Naive thymus-derived CD8-positive, alpha-beta T cell (primary cell): ENCODE measurements at regions not wholly inside any gene's neighbourhood (a gene's known extent, or its start where the extent isn't known, plus 50 kb on each side); places are given as distances from the start of the nearest gene placed in this dataset.
"Not testable (repeated sequence)": the region's sequence is repeated elsewhere in the genome, so short reads cannot be mapped to it uniquely, and the experiment has no call there.

Experiments
- ATAC-seq, 2 donors: fragments of 150-1000 bp; cut with Tn5 transposase in 1 of 2; sonication (Bioruptor Pico), chemical (Tn5 transposase) in 1 of 2; 1 replicate in 1 of 2; 2 replicates in 1 of 2; pipeline ENCODE4 v1.10.0; 2021; ENCODE audit warnings: mild to moderate bottlenecking in 2 of 2, moderate library complexity in 2 of 2
- POLR2A ChIA-PET: fragments of 350-600 bp; sonication (Branson Sonifier 250); formaldehyde crosslinking; loops from one replicate; lab custom pipeline; 2021; ENCODE audit warnings: antibody characterized with exemption; lab: Charles Lee
- DNase-seq, 10 donors: peaks; one replicate each; pipeline versions ENCODE4 v3.0.0 to v3.0.0-alpha.2; 2020 to 2022
- H3K27ac Mint-ChIP-seq, 10 donors: one replicate each; pipeline ENCODE4 v1.8.0; 2020 to 2022; ENCODE audit warnings: mild to moderate bottlenecking in 10 of 10, mixed read lengths in 10 of 10, moderate library complexity in 4 of 10, inconsistent platforms in 1 of 10
- H3K27me3 Mint-ChIP-seq, 5 donors: one replicate each; pipeline ENCODE4 v1.8.0; 2021 to 2022; ENCODE audit warnings: mixed read lengths in 5 of 5
- H3K36me3 Mint-ChIP-seq, 3 donors: one replicate each; pipeline ENCODE4 v1.8.0; 2020 to 2022; ENCODE audit warnings: mixed read lengths in 3 of 3, mild to moderate bottlenecking in 2 of 3, inconsistent platforms in 1 of 3
- H3K4me1 Mint-ChIP-seq, 4 donors: one replicate each; pipeline ENCODE4 v1.8.0; 2021 to 2022; ENCODE audit warnings: mixed read lengths in 4 of 4
- H3K4me3 Mint-ChIP-seq, 10 donors: one replicate each; pipeline ENCODE4 v1.8.0; 2020 to 2022; ENCODE audit warnings: mild to moderate bottlenecking in 10 of 10, mixed read lengths in 10 of 10, moderate library complexity in 6 of 10, inconsistent platforms in 1 of 10
- H3K9me3 Mint-ChIP-seq, 9 donors: one replicate each; pipeline ENCODE4 v1.8.0; 2020 to 2022; ENCODE audit warnings: mixed read lengths in 9 of 9, mild to moderate bottlenecking in 3 of 9, inconsistent platforms in 1 of 9, moderate library complexity in 1 of 9

DNA sequence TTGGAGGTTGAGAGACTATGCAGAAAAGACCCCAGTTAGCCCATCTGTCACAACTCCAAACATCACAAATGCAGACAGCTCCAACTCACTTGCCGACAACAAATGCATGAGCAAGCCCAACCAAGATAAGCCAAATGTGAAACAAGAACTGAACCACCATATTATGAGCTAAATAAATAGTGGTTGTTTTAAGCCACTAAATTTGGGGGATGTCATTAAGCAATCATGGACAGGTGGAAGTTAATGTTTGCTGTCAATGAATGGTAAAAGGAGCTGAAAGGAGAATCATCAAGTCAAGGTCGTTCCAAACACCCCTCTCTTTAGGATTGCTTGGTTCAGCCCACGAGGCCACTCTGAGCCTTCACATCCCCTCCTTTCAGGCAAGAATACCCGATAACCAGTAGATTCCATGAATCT, 71.2 kb upstream of the PLCB4 start:
- ATAC-seq, result no peak

DNA sequence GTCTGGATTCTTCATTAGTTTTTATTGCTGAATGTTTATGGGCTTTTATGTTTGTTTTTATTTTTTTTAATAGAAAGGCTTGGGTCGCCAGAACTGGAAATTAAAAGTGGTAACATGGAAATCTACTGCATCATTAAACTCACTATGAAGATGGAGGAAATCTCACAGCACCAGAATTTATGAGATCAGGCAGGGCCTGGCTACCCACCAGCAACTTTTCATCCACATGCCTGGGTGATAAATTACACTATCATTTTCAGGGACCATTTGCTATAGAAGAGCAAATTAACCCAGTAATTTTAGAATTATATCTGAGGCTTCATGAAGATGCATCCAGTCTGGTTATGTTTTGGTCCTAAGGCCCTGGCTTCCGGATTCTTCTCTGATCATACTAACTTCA, 57.8 kb upstream of the PLCB4 start:
- Mint-ChIP-seq H3K9me3 (peaks cover 0 to 14% (median 0%) of the 10 kb centered on the region in 9 donors), H3K27ac (no peak overlapping the region), H3K4me3 (no peak overlapping the region), H3K4me1 (no peaks in the 10 kb centered on the region), H3K27me3 (peaks cover 0 to 3% (median 0%) of the 10 kb centered on the region in 5 donors), H3K36me3 (no peaks in the 10 kb centered on the region)
- DNase-seq, result no peak
- POLR2A ChIA-PET, result no interaction called here
- no peak for ATAC-seq

More for the DNA sequence above, 71.2 kb upstream of the PLCB4 start:
- Mint-ChIP-seq H3K4me3 (no peak overlapping the region), H3K9me3 (peaks cover 0 to 13% (median 6%) of the 10 kb centered on the region in 9 donors), H3K36me3 (peaks cover 0 to 6% (median 0%) of the 10 kb centered on the region in 3 donors), H3K27ac (no peak overlapping the region), H3K27me3 (no peaks in the 10 kb centered on the region), H3K4me1 (no peaks in the 10 kb centered on the region)
- no peak for DNase-seq
- POLR2A ChIA-PET, result no interaction called here

DNA sequence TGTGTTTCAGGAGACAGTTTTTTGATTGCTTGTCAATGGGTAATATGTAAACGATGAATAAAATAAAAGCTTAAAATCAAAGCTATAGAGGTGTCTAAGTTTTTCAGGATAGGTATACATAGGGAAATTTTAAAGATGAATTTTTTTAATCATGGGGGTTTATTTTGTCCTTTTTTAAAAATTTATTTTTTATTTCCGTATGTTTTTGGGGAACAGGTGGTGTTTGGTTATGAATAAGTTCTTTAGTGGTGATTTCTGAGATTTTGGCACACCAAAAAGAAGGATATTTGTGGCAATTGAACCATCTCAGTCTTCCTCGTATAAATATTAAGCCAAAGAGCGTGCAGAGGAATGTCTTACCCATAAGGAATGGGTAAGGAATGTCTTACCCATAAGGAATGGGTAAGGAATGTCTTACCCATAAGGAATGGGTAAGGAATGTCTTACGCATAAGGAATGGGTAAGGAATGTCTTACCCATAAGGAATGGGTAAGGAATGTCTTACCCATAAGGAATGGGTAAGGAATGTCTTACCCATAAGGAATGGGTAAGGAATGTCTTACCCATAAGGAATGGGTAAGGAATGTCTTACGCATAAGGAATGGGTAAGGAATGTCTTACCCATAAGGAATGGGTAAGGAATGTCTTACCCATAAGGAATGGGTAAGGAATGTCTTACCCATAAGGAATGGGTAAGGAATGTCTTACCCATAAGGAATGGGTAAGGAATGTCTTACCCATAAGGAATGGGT, 53.5 kb upstream of the PLCB4 start:
- H3K9me3 Mint-ChIP-seq, H3K27ac Mint-ChIP-seq, DNase-seq, H3K27me3 Mint-ChIP-seq, ATAC-seq, H3K36me3 Mint-ChIP-seq, POLR2A ChIA-PET, H3K4me3 Mint-ChIP-seq, H3K4me1 Mint-ChIP-seq: not testable (repeated sequence)

DNA sequence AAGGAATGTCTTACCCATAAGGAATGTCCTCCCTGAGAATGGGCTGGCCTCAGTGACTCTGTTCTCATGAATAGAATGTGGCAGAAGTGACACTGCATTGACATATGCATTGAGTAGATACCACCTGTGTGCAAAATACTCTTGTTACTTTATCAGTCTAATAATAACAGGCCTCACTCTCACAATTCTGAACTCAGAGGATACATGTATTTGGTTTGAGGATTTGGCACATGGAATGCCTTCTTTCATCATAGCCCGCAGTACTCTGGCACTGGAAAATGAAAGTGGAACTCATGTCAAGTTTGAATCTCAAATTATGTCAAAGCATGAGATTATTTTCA, 52.9 kb upstream of the PLCB4 start:
- ATAC-seq, result no peak
- H3K4me3 Mint-ChIP-seq, result no peak overlapping the region
- peaks cover 0 to 3% (median 0%) of the 10 kb centered on the region in 9 donors for H3K9me3 Mint-ChIP-seq
- H3K4me1 Mint-ChIP-seq, result no peaks in the 10 kb centered on the region
- no peaks in the 10 kb centered on the region for H3K27me3 Mint-ChIP-seq
- no peak overlapping the region for H3K27ac Mint-ChIP-seq
- DNase-seq, result no peak
- POLR2A ChIA-PET, result no interaction called here
- H3K36me3 Mint-ChIP-seq, result no peaks in the 10 kb centered on the region

DNA sequence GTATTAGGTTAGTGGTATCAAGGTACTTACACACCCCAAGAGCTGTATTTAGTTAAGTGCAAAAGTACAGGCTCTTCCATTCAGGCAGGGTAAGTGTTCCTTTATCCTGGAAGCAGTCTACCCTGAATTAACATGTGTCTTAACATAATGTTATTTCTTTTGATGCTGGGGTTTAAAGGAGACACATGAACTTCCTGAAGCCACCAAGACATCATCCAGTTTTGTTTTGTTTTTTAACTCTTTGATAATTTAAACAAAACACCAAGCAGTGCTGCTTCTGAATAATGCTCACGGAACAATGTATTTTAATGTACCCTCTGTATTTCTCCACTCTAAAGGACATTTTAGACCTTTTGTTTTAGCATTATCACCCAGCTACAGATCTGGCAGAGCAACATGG, 50.5 kb upstream of the PLCB4 start:
- no peaks in the 10 kb centered on the region for H3K36me3 Mint-ChIP-seq
- no peak for DNase-seq
- H3K27me3 Mint-ChIP-seq, result peaks cover 0 to 9% (median 0%) of the 10 kb centered on the region in 5 donors
- no peak overlapping the region for H3K27ac Mint-ChIP-seq
- H3K4me1 Mint-ChIP-seq, result no peaks in the 10 kb centered on the region
- ATAC-seq, result no peak
- H3K9me3 Mint-ChIP-seq, result no peaks in the 10 kb centered on the region
- no peak overlapping the region for H3K4me3 Mint-ChIP-seq
- POLR2A ChIA-PET, result no interaction called here
